ENCODE measurements at regions not wholly inside any gene's neighbourhood (a gene's known extent, or its start where the extent isn't known, plus 50 kb on each side); places are given as distances from the start of the nearest gene placed in this dataset.

GRCh38 chr2:38180754-38181153 is 104.8 kb upstream of the CYP1B1 start:
- no peak for TF ChIP-seq CTCF (IDR thresholded peaks at IDR 0.05)
- no peak for TF ChIP-seq EP300 (IDR thresholded peaks at IDR 0.05)
- no peak for TF ChIP-seq POLR2A (IDR thresholded peaks at IDR 0.05; ENCODE audit: low read depth)
